ENCODE measurements at regions not wholly inside any gene's neighbourhood (a gene's known extent, or its start where the extent isn't known, plus 50 kb on each side); places are given as distances from the start of the nearest gene placed in this dataset.

DNA sequence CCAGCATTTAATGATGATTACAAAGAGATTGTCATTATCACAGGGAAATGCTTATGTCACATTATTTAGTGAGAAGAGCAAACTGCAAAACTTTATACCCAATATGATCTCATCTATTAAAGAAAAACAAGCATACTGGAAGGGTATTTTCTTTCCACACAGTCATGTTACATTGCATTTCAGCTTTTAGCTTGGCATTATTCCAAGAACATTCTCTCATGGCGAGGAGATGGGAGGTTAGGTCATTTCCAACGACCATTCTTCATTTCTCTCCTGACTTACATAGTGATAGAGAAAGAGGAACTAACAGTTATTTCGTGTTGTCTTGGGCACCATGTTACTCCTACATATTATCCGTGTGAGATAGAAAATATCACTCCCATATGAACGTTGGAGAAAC lies 309.4 kb upstream of the XYLT1 start:
- no peaks in the 10 kb centered on the region for H3K36me3 ChIP-seq (ENCODE audit: control insufficient read depth in 2 of 2, insufficient read depth in 1 of 2, low read length in 2 of 2)
- CTCF ChIA-PET: interaction anchor here (0.7 kb wide), 1 partner anchor 426 kb away, joined by 4 read pairs; no protein-coding TSS in a partner anchor
- POLR2A ChIA-PET: no interaction called here
- H3K4me1 ChIP-seq (ENCODE audit: control insufficient read depth, insufficient read depth, low read length): no peaks in the 10 kb centered on the region
- no peak overlapping the region for H3K27ac ChIP-seq (ENCODE audit: extremely low read depth, low read depth, low read length)
- H3K9me3 ChIP-seq (ENCODE audit: control insufficient read depth, insufficient read depth, low read depth, low read length): no peaks in the 10 kb centered on the region
- TF ChIP-seq, protein P1, sequence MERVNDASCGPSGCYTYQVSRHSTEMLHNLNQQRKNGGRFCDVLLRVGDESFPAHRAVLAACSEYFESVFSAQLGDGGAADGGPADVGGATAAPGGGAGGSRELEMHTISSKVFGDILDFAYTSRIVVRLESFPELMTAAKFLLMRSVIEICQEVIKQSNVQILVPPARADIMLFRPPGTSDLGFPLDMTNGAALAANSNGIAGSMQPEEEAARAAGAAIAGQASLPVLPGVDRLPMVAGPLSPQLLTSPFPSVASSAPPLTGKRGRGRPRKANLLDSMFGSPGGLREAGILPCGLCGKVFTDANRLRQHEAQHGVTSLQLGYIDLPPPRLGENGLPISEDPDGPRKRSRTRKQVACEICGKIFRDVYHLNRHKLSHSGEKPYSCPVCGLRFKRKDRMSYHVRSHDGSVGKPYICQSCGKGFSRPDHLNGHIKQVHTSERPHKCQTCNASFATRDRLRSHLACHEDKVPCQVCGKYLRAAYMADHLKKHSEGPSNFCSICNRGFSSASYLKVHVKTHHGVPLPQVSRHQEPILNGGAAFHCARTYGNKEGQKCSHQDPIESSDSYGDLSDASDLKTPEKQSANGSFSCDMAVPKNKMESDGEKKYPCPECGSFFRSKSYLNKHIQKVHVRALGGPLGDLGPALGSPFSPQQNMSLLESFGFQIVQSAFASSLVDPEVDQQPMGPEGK (tag by site-specific recombination; IDR thresholded peaks at IDR 0.05): no peak
- TF ChIP-seq YY2 (tag by site-specific recombination; IDR thresholded peaks at IDR 0.05) (no peak), ZNF214 (tag by site-specific recombination; IDR thresholded peaks at IDR 0.05; ENCODE audit: borderline replicate concordance) (no peak)
- TF ChIP-seq, protein P2, sequence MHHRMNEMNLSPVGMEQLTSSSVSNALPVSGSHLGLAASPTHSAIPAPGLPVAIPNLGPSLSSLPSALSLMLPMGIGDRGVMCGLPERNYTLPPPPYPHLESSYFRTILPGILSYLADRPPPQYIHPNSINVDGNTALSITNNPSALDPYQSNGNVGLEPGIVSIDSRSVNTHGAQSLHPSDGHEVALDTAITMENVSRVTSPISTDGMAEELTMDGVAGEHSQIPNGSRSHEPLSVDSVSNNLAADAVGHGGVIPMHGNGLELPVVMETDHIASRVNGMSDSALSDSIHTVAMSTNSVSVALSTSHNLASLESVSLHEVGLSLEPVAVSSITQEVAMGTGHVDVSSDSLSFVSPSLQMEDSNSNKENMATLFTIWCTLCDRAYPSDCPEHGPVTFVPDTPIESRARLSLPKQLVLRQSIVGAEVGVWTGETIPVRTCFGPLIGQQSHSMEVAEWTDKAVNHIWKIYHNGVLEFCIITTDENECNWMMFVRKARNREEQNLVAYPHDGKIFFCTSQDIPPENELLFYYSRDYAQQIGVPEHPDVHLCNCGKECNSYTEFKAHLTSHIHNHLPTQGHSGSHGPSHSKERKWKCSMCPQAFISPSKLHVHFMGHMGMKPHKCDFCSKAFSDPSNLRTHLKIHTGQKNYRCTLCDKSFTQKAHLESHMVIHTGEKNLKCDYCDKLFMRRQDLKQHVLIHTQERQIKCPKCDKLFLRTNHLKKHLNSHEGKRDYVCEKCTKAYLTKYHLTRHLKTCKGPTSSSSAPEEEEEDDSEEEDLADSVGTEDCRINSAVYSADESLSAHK (tag by site-specific recombination; IDR thresholded peaks at IDR 0.05): no peak
- no peak overlapping the region for H3K4me3 ChIP-seq (ENCODE audit: low read depth, low read length)

DNA sequence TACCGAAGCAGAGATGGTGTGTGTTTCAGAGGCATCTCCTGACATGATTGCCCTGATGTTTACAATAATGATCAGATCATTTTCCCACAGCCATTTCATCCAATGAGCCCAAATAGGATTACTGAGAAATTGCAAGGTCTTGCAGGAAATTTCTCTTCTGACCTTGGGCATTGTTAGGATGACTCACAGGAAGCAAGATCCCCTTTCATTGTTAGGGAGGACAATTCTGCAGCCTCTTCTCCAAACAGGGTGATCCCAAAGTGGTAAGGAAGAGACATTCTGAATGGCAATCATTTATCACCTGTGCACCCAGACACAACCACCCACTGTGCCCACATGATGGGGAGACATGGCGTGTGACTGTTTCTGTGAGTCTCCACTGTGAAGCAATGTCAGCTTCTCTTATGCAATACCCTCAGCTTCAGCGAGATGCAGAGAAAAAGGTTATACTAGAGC lies 306.7 kb upstream of the XYLT1 start:
- Histone ChIP-seq H3K36me3 (ENCODE audit: control insufficient read depth in 2 of 2, insufficient read depth in 1 of 2, low read length in 2 of 2) (no peaks in the 10 kb centered on the region), H3K9me3 (ENCODE audit: control insufficient read depth, insufficient read depth, low read depth, low read length) (no peaks in the 10 kb centered on the region), H3K27ac (ENCODE audit: extremely low read depth, low read depth, low read length) (no peak overlapping the region), H3K4me1 (ENCODE audit: control insufficient read depth, insufficient read depth, low read length) (no peaks in the 10 kb centered on the region), H3K4me3 (ENCODE audit: low read depth, low read length) (no peak overlapping the region)
- POLR2A ChIA-PET: no interaction called here
- TF ChIP-seq ZFP37 (tag by site-specific recombination; IDR thresholded peaks at IDR 0.05) (no peak), KLF16 (tag by site-specific recombination; IDR thresholded peaks at IDR 0.05) (no peak), MEIS1 (CRISPR knock-in tag; IDR thresholded peaks at IDR 0.05; ENCODE audit: borderline replicate concordance) (no peak), WT1 (tag by site-specific recombination; IDR thresholded peaks at IDR 0.05) (no peak), ZNF404 (tag by site-specific recombination; IDR thresholded peaks at IDR 0.05) (no peak), ZNF324 (tag by site-specific recombination; IDR thresholded peaks at IDR 0.05) (no peak)
- TF ChIP-seq, protein P3, sequence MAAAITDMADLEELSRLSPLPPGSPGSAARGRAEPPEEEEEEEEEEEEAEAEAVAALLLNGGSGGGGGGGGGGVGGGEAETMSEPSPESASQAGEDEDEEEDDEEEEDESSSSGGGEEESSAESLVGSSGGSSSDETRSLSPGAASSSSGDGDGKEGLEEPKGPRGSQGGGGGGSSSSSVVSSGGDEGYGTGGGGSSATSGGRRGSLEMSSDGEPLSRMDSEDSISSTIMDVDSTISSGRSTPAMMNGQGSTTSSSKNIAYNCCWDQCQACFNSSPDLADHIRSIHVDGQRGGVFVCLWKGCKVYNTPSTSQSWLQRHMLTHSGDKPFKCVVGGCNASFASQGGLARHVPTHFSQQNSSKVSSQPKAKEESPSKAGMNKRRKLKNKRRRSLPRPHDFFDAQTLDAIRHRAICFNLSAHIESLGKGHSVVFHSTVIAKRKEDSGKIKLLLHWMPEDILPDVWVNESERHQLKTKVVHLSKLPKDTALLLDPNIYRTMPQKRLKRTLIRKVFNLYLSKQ (tag by site-specific recombination; IDR thresholded peaks at IDR 0.05; ENCODE audit: borderline replicate concordance): no peak
- TF ChIP-seq, protein P4, sequence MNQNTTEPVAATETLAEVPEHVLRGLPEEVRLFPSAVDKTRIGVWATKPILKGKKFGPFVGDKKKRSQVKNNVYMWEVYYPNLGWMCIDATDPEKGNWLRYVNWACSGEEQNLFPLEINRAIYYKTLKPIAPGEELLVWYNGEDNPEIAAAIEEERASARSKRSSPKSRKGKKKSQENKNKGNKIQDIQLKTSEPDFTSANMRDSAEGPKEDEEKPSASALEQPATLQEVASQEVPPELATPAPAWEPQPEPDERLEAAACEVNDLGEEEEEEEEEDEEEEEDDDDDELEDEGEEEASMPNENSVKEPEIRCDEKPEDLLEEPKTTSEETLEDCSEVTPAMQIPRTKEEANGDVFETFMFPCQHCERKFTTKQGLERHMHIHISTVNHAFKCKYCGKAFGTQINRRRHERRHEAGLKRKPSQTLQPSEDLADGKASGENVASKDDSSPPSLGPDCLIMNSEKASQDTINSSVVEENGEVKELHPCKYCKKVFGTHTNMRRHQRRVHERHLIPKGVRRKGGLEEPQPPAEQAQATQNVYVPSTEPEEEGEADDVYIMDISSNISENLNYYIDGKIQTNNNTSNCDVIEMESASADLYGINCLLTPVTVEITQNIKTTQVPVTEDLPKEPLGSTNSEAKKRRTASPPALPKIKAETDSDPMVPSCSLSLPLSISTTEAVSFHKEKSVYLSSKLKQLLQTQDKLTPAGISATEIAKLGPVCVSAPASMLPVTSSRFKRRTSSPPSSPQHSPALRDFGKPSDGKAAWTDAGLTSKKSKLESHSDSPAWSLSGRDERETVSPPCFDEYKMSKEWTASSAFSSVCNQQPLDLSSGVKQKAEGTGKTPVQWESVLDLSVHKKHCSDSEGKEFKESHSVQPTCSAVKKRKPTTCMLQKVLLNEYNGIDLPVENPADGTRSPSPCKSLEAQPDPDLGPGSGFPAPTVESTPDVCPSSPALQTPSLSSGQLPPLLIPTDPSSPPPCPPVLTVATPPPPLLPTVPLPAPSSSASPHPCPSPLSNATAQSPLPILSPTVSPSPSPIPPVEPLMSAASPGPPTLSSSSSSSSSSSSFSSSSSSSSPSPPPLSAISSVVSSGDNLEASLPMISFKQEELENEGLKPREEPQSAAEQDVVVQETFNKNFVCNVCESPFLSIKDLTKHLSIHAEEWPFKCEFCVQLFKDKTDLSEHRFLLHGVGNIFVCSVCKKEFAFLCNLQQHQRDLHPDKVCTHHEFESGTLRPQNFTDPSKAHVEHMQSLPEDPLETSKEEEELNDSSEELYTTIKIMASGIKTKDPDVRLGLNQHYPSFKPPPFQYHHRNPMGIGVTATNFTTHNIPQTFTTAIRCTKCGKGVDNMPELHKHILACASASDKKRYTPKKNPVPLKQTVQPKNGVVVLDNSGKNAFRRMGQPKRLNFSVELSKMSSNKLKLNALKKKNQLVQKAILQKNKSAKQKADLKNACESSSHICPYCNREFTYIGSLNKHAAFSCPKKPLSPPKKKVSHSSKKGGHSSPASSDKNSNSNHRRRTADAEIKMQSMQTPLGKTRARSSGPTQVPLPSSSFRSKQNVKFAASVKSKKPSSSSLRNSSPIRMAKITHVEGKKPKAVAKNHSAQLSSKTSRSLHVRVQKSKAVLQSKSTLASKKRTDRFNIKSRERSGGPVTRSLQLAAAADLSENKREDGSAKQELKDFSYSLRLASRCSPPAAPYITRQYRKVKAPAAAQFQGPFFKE (tag by site-specific recombination; IDR thresholded peaks at IDR 0.05; ENCODE audit: borderline replicate concordance): no peak
- TF ChIP-seq, protein P5, sequence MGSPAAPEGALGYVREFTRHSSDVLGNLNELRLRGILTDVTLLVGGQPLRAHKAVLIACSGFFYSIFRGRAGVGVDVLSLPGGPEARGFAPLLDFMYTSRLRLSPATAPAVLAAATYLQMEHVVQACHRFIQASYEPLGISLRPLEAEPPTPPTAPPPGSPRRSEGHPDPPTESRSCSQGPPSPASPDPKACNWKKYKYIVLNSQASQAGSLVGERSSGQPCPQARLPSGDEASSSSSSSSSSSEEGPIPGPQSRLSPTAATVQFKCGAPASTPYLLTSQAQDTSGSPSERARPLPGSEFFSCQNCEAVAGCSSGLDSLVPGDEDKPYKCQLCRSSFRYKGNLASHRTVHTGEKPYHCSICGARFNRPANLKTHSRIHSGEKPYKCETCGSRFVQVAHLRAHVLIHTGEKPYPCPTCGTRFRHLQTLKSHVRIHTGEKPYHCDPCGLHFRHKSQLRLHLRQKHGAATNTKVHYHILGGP (tag by site-specific recombination; IDR thresholded peaks at IDR 0.05): no peak
- TF ChIP-seq, protein P6, sequence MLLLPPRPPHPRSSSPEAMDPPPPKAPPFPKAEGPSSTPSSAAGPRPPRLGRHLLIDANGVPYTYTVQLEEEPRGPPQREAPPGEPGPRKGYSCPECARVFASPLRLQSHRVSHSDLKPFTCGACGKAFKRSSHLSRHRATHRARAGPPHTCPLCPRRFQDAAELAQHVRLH (tag by site-specific recombination; IDR thresholded peaks at IDR 0.05): no peak
- CTCF ChIA-PET: no interaction called here
